ENCODE measurements at regions not wholly inside any gene's neighbourhood (a gene's known extent, or its start where the extent isn't known, plus 50 kb on each side); places are given as distances from the start of the nearest gene placed in this dataset.

GRCh38 chr15:39084674-39085530 lies 496.0 kb upstream of the THBS1 start:
- Histone ChIP-seq H3K36me3 (ENCODE audit: insufficient read depth in 1 of 2, low read depth in 1 of 2) (no peaks in the 10 kb centered on the region), H3K4me3 (no peak overlapping the region), H3K27me3 (ENCODE audit: insufficient read depth in 3 of 3, low read length in 2 of 3) (peaks cover 0 to 2% (median 0%) of the 10 kb centered on the region in 3 donors), H3K27ac (no peak overlapping the region), H3K4me1 (no peaks in the 10 kb centered on the region), H3K9me3 (no peaks in the 10 kb centered on the region)
- ATAC-seq (no peak), DNase-seq (no peak)
- 41 to 54% (median 45%) methylated on average over 12 of the region's 12 CpGs for WGBS, 3 donors
- TF ChIP-seq, protein P1, sequence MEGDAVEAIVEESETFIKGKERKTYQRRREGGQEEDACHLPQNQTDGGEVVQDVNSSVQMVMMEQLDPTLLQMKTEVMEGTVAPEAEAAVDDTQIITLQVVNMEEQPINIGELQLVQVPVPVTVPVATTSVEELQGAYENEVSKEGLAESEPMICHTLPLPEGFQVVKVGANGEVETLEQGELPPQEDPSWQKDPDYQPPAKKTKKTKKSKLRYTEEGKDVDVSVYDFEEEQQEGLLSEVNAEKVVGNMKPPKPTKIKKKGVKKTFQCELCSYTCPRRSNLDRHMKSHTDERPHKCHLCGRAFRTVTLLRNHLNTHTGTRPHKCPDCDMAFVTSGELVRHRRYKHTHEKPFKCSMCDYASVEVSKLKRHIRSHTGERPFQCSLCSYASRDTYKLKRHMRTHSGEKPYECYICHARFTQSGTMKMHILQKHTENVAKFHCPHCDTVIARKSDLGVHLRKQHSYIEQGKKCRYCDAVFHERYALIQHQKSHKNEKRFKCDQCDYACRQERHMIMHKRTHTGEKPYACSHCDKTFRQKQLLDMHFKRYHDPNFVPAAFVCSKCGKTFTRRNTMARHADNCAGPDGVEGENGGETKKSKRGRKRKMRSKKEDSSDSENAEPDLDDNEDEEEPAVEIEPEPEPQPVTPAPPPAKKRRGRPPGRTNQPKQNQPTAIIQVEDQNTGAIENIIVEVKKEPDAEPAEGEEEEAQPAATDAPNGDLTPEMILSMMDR (IDR thresholded peaks at IDR 0.05) = no peak
- intact Hi-C loops (cut with DNase I) = no loop called here

DNA sequence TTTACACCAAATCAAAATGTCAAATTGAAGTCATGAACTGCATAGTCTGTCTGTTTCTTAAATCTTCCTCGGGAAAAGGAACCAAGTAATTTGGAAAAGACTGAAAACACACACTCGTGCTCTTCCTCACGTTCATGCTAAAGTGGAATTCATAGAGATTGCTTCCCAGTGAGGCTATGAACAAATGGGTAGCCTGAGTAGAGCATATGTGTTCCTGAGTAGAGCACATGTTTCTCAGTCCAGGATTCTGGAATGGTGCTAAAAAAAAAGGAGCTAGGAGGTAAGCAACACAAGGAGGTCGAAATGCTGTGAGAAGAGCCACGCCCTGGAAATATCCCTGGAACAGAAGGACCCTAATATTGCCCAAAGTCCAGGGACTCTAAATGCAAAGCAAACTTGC lies 494.2 kb upstream of the THBS1 start:
- ATAC-seq = no peak
- no peak overlapping the region for H3K4me3 ChIP-seq
- H3K36me3 ChIP-seq (ENCODE audit: insufficient read depth in 1 of 2, low read depth in 1 of 2) = no peaks in the 10 kb centered on the region
- no peaks in the 10 kb centered on the region for H3K27me3 ChIP-seq (ENCODE audit: insufficient read depth in 3 of 3, low read length in 2 of 3)
- no peak overlapping the region for H3K27ac ChIP-seq
- intact Hi-C loops (cut with DNase I) = no loop called here
- TF ChIP-seq, protein P1 (IDR thresholded peaks at IDR 0.05) = no peak
- H3K4me1 ChIP-seq = no peaks in the 10 kb centered on the region
- WGBS, 3 donors = 76 to 79% (median 78%) methylated on average over 5 of the region's 5 CpGs
- no peak for DNase-seq
- H3K9me3 ChIP-seq = no peaks in the 10 kb centered on the region

GRCh38 chr15:39088156-39088555 lies 492.7 kb upstream of the THBS1 start:
- Histone ChIP-seq H3K36me3 (ENCODE audit: insufficient read depth in 1 of 2, low read depth in 1 of 2) (no peaks in the 10 kb centered on the region), H3K27ac (no peak overlapping the region), H3K4me3 (no peak overlapping the region), H3K4me1 (no peaks in the 10 kb centered on the region), H3K27me3 (ENCODE audit: insufficient read depth in 3 of 3, low read length in 2 of 3) (no peaks in the 10 kb centered on the region), H3K9me3 (no peaks in the 10 kb centered on the region)
- intact Hi-C loops (cut with DNase I) = no loop called here
- DNase-seq = no peak
- no peak for ATAC-seq
- TF ChIP-seq, protein P1 (IDR thresholded peaks at IDR 0.05) = no peak
- WGBS, 3 donors = 18 to 36% (median 28%) methylated on average over 1 of the region's 1 CpG

GRCh38 chr15:39092354-39092753 lies 488.5 kb upstream of the THBS1 start:
- H3K27me3 ChIP-seq (ENCODE audit: insufficient read depth in 3 of 3, low read length in 2 of 3) = no peaks in the 10 kb centered on the region
- no peaks in the 10 kb centered on the region for H3K9me3 ChIP-seq
- H3K4me1 ChIP-seq = no peaks in the 10 kb centered on the region

More at GRCh38 chr15:39092354-39092753, 488.5 kb upstream of the THBS1 start:
- Histone ChIP-seq H3K4me3 (no peak overlapping the region), H3K36me3 (ENCODE audit: insufficient read depth in 1 of 2, low read depth in 1 of 2) (no peaks in the 10 kb centered on the region), H3K27ac (no peak overlapping the region)
- TF ChIP-seq, protein P1 (IDR thresholded peaks at IDR 0.05) = no peak
- 90 to 95% (median 95%) methylated on average over 4 of the region's 4 CpGs for whole genome bisulfite sequencing, 3 donors
- intact Hi-C loops (cut with DNase I) = no loop called here
- ATAC-seq (no peak), DNase-seq (no peak)
